Neutrophil (primary cell): ENCODE measurements at regions not wholly inside any gene's neighbourhood (a gene's known extent, or its start where the extent isn't known, plus 50 kb on each side); places are given as distances from the start of the nearest gene placed in this dataset.

Experiments
- H3K27ac ChIP-seq: fragments of 200-600 bp; sonication (generic); 2 replicates; pipeline ENCODE4 v1.5.1; 2016; ENCODE audit warnings: mild to moderate bottlenecking, moderate library complexity
- H3K27me3 ChIP-seq: fragments of 200-600 bp; sonication (generic); 2 replicates; pipeline ENCODE4 v1.6.0; 2016; ENCODE audit warnings: mild to moderate bottlenecking
- H3K36me3 ChIP-seq: fragments of 200-600 bp; sonication (generic); 2 replicates; pipeline ENCODE4 v1.5.1; 2017
- H3K4me1 ChIP-seq, 2 experiments: fragments of 200-600 bp in 1 of 2; sonication (generic) in 1 of 2; 1 replicate in 1 of 2; 2 replicates in 1 of 2; pipeline versions ENCODE4 v1.5.1 to v1.6.1; 2013 to 2016; ENCODE audit warnings: low read depth in 1 of 2, low read length in 1 of 2, mild to moderate bottlenecking in 1 of 2, moderate library complexity in 1 of 2; ENCODE audit not compliant: control insufficient read depth in 1 of 2, insufficient read depth in 1 of 2
- H3K4me3 ChIP-seq, 2 experiments: fragments of 200-600 bp in 1 of 2; sonication (generic) in 1 of 2; 1 replicate in 1 of 2; 2 replicates in 1 of 2; pipeline ENCODE4 v1.5.1; 2013 to 2016; ENCODE audit warnings: low read depth in 1 of 2, low read length in 1 of 2, mild to moderate bottlenecking in 1 of 2, moderate library complexity in 1 of 2
- H3K9me3 ChIP-seq: fragments of 200-600 bp; sonication (generic); 2 replicates; pipeline ENCODE4 v1.5.1; 2016
- CTCF ChIP-seq: fragments of 200-600 bp; sonication (generic); IDR thresholded peaks from 2 replicates; pipeline ENCODE4 v1.5.1; 2016; ENCODE audit warnings: antibody characterized with exemption

- no peaks in the 10 kb centered on the region for H3K27me3 ChIP-seq
- no peaks in the 10 kb centered on the region for H3K4me1 ChIP-seq
- H3K36me3 ChIP-seq: no peaks in the 10 kb centered on the region
- H3K9me3 ChIP-seq: no peaks in the 10 kb centered on the region
- H3K4me3 ChIP-seq: no peak overlapping the region
- H3K27ac ChIP-seq: no peak overlapping the region
- TF ChIP-seq CTCF: no peak
Measured at GRCh38 chr2:122506620-122507019, 751.2 kb downstream of the TSN start.

DNA sequence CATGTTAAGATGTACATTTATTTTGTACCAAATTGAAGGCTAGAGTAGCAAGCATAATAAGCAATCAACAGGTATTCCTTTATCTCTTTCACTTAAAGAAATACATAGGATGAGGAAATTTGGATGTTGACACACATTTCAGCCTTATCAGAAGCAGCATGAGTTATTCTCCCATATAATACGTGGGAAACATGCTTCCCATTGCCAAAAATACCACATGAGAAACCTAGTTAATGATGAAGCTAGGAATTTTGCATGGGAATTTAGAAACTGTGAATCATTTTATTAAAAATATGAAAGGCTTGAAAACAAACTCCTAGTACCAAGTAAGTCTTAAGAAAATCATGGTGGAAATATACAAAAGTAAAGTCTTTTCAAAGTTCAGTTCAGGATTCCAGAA, 751.8 kb downstream of the TSN start:
- H3K27me3 ChIP-seq: no peaks in the 10 kb centered on the region
- no peaks in the 10 kb centered on the region for H3K9me3 ChIP-seq
- no peaks in the 10 kb centered on the region for H3K36me3 ChIP-seq
- no peak for TF ChIP-seq CTCF
- H3K4me3 ChIP-seq: no peak overlapping the region
- H3K4me1 ChIP-seq: no peaks in the 10 kb centered on the region
- no peak overlapping the region for H3K27ac ChIP-seq

DNA sequence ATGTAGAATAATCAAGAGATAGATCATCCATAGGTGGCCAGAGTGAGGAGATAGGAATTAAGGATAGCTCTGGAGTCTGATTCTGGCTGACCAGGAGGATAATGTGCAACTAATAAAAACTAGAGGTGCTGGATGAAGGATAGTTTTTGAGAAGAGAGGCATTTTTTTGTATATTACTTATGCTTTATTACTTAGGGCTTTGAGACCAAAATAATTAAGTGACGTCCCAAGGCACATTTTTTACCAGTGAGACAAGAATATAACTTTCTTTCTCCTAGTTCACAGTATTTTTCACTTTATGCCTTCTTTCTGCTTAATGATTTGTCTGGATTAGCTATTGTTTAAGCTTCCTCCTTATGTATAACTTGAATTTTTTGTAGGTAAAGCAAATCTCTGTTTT, 756.6 kb downstream of the TSN start:
- Histone ChIP-seq H3K36me3 (no peaks in the 10 kb centered on the region), H3K27ac (no peak overlapping the region), H3K4me3 (no peak overlapping the region), H3K4me1 (no peaks in the 10 kb centered on the region), H3K9me3 (no peaks in the 10 kb centered on the region), H3K27me3 (no peaks in the 10 kb centered on the region)
- TF ChIP-seq CTCF: no peak

DNA sequence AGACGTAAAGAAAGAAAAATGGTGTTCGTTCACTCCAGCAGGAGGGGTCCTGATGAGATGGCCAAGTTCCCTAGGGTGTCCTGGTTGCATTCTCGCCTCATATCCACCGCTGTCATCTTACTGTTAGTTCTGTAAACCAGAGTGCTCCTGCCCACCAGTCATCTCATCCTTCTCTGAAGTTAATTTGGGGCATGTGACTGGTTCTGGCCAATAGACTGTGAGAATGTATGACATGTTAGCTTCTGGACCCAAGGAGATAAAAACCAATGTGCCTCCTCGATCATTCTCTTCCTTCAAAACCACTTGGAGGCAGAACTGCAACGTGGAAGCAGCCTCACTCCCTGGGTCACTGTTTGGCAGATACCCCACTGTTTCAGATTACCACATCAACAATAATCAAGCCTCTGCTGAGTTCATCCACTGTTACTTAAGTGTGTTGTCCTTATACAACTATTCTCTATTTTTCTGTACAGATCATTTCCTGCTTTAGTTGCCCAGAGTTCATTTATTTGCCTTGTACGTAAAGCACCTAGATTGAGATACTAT, 759.1 kb downstream of the TSN start:
- no peaks in the 10 kb centered on the region for H3K4me1 ChIP-seq
- H3K4me3 ChIP-seq: no peak overlapping the region
- H3K9me3 ChIP-seq: no peaks in the 10 kb centered on the region
- H3K27me3 ChIP-seq: no peaks in the 10 kb centered on the region
- TF ChIP-seq CTCF: no peak
- no peaks in the 10 kb centered on the region for H3K36me3 ChIP-seq
- no peak overlapping the region for H3K27ac ChIP-seq

GRCh38 chr2:122515731-122516290, 760.4 kb downstream of the TSN start:
- no peak for TF ChIP-seq CTCF
- Histone ChIP-seq H3K27me3 (no peaks in the 10 kb centered on the region), H3K4me3 (no peak overlapping the region)

More at GRCh38 chr2:122515731-122516290, 760.4 kb downstream of the TSN start:
- Histone ChIP-seq H3K36me3 (no peaks in the 10 kb centered on the region), H3K4me1 (no peaks in the 10 kb centered on the region), H3K27ac (no peak overlapping the region), H3K9me3 (no peaks in the 10 kb centered on the region)
